ENCODE measurements at regions not wholly inside any gene's neighbourhood (a gene's known extent, or its start where the extent isn't known, plus 50 kb on each side); places are given as distances from the start of the nearest gene placed in this dataset.
"Not testable (repeated sequence)": the region's sequence is repeated elsewhere in the genome, so short reads cannot be mapped to it uniquely, and the experiment has no call there.

GRCh38 chr3:27601311-27601710, 117.1 kb upstream of the SLC4A7 start:
- not testable (repeated sequence) for TF ChIP-seq POLR2AphosphoS5 (IDR thresholded peaks at IDR 0.05); EP300 (IDR thresholded peaks at IDR 0.05; ENCODE audit: low read depth); CTCF (IDR thresholded peaks at IDR 0.05); POLR2A (IDR thresholded peaks at IDR 0.05)

Data from transverse colon (tissue), 4 donors.